ENCODE measurements at regions not wholly inside any gene's neighbourhood (a gene's known extent, or its start where the extent isn't known, plus 50 kb on each side); places are given as distances from the start of the nearest gene placed in this dataset.

- Histone ChIP-seq H3K79me2 (replicated peaks; ENCODE audit: insufficient read depth) (no peaks in the 10 kb centered on the region), H3K27me3 (ENCODE audit: insufficient read depth) (no peaks in the 10 kb centered on the region), H3K4me3 (no peak overlapping the region), H3K4me1 (ENCODE audit: insufficient read depth) (no peaks in the 10 kb centered on the region), H3F3A (replicated peaks; ENCODE audit: low read depth) (no peaks in the 10 kb centered on the region), H3K4me2 (no peak overlapping the region), H4K20me1 (replicated peaks; ENCODE audit: insufficient read depth) (no peaks in the 10 kb centered on the region), H3K36me3 (ENCODE audit: insufficient read depth) (peaks cover 8% of the 10 kb centered on the region; the same call in 1 of the 2 replicates), H3K27ac (ENCODE audit: low read depth) (no peak overlapping the region), H3K9me2 (ENCODE audit: insufficient read depth) (no peaks in the 10 kb centered on the region), H2AFZ (no peak overlapping the region)
- H3K4me1 Mint-ChIP-seq: peaks cover 8% of the 10 kb centered on the region
- TF ChIP-seq JUNB (IDR thresholded peaks at IDR 0.05; ENCODE audit: unreplicated experiment) (no peak), CREB1 (CRISPR knock-in tag; IDR thresholded peaks at IDR 0.05; ENCODE audit: low read depth) (no peak), EZH2phosphoT487 (IDR thresholded peaks at IDR 0.05; ENCODE audit: unreplicated experiment) (no peak), POLR2AphosphoS5 (IDR thresholded peaks at IDR 0.05; ENCODE audit: low read depth) (no peak), REST (IDR thresholded peaks at IDR 0.05; ENCODE audit: unreplicated experiment) (no peak), ZNF114 (CRISPR knock-in tag; IDR thresholded peaks at IDR 0.05) (no peak)
- H3K4me3 Mint-ChIP-seq: no peak overlapping the region
- H3K36me3 Mint-ChIP-seq (ENCODE audit: low read depth): peaks cover 7% of the 10 kb centered on the region
- H3K9me3 Mint-ChIP-seq: peaks cover 5% of the 10 kb centered on the region; the same call in 2 of the 3 replicates
- DNase-seq (ENCODE audit: low spot score) (no peak), ATAC-seq (no peak)
- H3K27ac Mint-ChIP-seq: no peak overlapping the region
- peaks cover 23% of the 10 kb centered on the region for H3K27me3 Mint-ChIP-seq (ENCODE audit: insufficient read depth, low read depth, poor library complexity)
Measured at GRCh38 chr22:49274754-49275380, 552.8 kb downstream of the BRD1 start.

- Histone ChIP-seq H3K27me3 (ENCODE audit: insufficient read depth) (no peaks in the 10 kb centered on the region), H3K79me2 (replicated peaks; ENCODE audit: insufficient read depth) (no peaks in the 10 kb centered on the region), H2AFZ (no peak overlapping the region), H3K27ac (ENCODE audit: low read depth) (no peak overlapping the region), H3K4me3 (no peak overlapping the region), H3K36me3 (ENCODE audit: insufficient read depth) (no peaks in the 10 kb centered on the region; the same call in 1 of the 2 replicates), H3K4me1 (ENCODE audit: insufficient read depth) (no peaks in the 10 kb centered on the region), H3K4me2 (no peak overlapping the region), H3F3A (replicated peaks; ENCODE audit: low read depth) (no peaks in the 10 kb centered on the region), H4K20me1 (replicated peaks; ENCODE audit: insufficient read depth) (no peaks in the 10 kb centered on the region), H3K9me2 (ENCODE audit: insufficient read depth) (no peaks in the 10 kb centered on the region)
- Mint-ChIP-seq H3K27me3 (ENCODE audit: insufficient read depth, low read depth, poor library complexity) (peaks cover 29% of the 10 kb centered on the region), H3K9me3 (peaks cover 5% of the 10 kb centered on the region; the same call in 2 of the 3 replicates), H3K36me3 (ENCODE audit: low read depth) (peaks cover 7% of the 10 kb centered on the region), H3K4me1 (peaks cover 25% of the 10 kb centered on the region), H3K27ac (no peak overlapping the region), H3K4me3 (no peak overlapping the region)
- DNase-seq (ENCODE audit: low spot score) (no peak), ATAC-seq (no peak)
- TF ChIP-seq JUNB (IDR thresholded peaks at IDR 0.05; ENCODE audit: unreplicated experiment): no peak
- TF ChIP-seq, protein P1, sequence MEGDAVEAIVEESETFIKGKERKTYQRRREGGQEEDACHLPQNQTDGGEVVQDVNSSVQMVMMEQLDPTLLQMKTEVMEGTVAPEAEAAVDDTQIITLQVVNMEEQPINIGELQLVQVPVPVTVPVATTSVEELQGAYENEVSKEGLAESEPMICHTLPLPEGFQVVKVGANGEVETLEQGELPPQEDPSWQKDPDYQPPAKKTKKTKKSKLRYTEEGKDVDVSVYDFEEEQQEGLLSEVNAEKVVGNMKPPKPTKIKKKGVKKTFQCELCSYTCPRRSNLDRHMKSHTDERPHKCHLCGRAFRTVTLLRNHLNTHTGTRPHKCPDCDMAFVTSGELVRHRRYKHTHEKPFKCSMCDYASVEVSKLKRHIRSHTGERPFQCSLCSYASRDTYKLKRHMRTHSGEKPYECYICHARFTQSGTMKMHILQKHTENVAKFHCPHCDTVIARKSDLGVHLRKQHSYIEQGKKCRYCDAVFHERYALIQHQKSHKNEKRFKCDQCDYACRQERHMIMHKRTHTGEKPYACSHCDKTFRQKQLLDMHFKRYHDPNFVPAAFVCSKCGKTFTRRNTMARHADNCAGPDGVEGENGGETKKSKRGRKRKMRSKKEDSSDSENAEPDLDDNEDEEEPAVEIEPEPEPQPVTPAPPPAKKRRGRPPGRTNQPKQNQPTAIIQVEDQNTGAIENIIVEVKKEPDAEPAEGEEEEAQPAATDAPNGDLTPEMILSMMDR (conservative IDR thresholded peaks at IDR 0.05; ENCODE audit: low read depth in 2 of 2): no peak
- no peak for TF ChIP-seq ZNF462 (CRISPR knock-in tag; IDR thresholded peaks at IDR 0.05)
- no peak for TF ChIP-seq EZH2phosphoT487 (IDR thresholded peaks at IDR 0.05; ENCODE audit: unreplicated experiment)
Measured at GRCh38 chr22:49272546-49273125, 555.0 kb downstream of the BRD1 start.

All from GM23338 (cell line).